Small intestine (tissue), 7 donors: ENCODE measurements at regions not wholly inside any gene's neighbourhood (a gene's known extent, or its start where the extent isn't known, plus 50 kb on each side); places are given as distances from the start of the nearest gene placed in this dataset.

Source experiments
- DNase-seq, 2 donors: peaks; one replicate each; pipeline versions ENCODE4 v3.0.0 to v3.0.0-alpha.2; 2013
- FAIRE-seq: peaks from 2 replicates; lab custom pipeline; 2012; peaks lifted over from hg19 to GRCh38; lab: Jason Lieb, UNC
- H3K27ac ChIP-seq, 3 donors: one replicate each; pipeline ENCODE4 v1.5.1; 2013; ENCODE audit warnings: low read length in 2 of 3, mild to moderate bottlenecking in 2 of 3, control low read depth in 1 of 3, inconsistent platforms in 1 of 3, low read depth in 1 of 3, moderate library complexity in 1 of 3
- H3K27me3 ChIP-seq, 3 donors: one replicate each; pipeline ENCODE4 v1.6.1; 2013; ENCODE audit warnings: low read length in 3 of 3, inconsistent platforms in 1 of 3; ENCODE audit not compliant: control insufficient read depth in 3 of 3, insufficient read depth in 3 of 3
- H3K36me3 ChIP-seq, 3 donors: one replicate each; pipeline ENCODE4 v1.6.1; 2013; ENCODE audit warnings: low read length in 3 of 3, inconsistent platforms in 1 of 3, low read depth in 1 of 3, mild to moderate bottlenecking in 1 of 3, moderate library complexity in 1 of 3; ENCODE audit not compliant: control insufficient read depth in 3 of 3, insufficient read depth in 2 of 3
- H3K4me1 ChIP-seq, 3 donors: one replicate each; pipeline ENCODE4 v1.6.1; 2013; ENCODE audit warnings: low read length in 2 of 3, inconsistent platforms in 1 of 3, low read depth in 1 of 3, mild to moderate bottlenecking in 1 of 3, moderate library complexity in 1 of 3; ENCODE audit not compliant: control insufficient read depth in 3 of 3, insufficient read depth in 2 of 3
- H3K4me3 ChIP-seq, 3 donors: one replicate each; pipeline ENCODE4 v1.5.1; 2013; ENCODE audit warnings: low read length in 3 of 3, control low read depth in 1 of 3, inconsistent platforms in 1 of 3, low read depth in 1 of 3, mild to moderate bottlenecking in 1 of 3, moderate library complexity in 1 of 3
- H3K9me3 ChIP-seq, 2 donors: one replicate each; pipeline ENCODE4 v1.6.1; 2013; ENCODE audit warnings: low read depth in 1 of 2, low read length in 1 of 2; ENCODE audit not compliant: control insufficient read depth in 2 of 2, insufficient read depth in 1 of 2
- WGBS, 3 donors: extraction: QIAGEN DNeasy Blood & Tissue Kit; methylation state at CpG; one replicate each; pipeline ENCODE4 v1.1.7; 2013; 5-methylcytosine and 5-hydroxymethylcytosine counted together
- donor health status: healthy with polysubstance abuse.
- donor health status: control.
- donor health status: control.
- donor health status: Bipolar disorder and iron deficiency.
- donor health status: healthy.

DNA sequence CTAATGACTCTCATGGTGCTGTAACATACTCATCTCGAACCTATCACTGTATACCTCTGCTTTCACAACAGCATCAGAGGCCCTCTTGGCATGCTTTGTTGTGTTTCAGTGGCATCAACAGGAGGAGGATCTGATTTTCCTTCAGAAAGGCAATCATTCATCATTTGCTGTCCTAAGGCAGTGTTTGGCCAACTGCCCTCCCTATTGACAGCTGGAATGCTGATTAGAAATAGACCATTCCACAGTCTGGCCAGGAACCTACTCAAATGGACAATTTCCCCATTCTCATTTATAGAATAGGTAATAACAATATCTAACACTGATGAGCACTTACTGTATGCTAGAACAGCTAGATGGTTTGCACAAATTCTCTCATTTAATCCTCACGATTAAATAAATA, 310.6 kb upstream of the PTBP2 start:
- DNase-seq (no peak), FAIRE-seq (no peak)
- WGBS, 3 donors, result 31 to 77% (median 50%) methylated on average over 2 of the region's 2 CpGs

DNA sequence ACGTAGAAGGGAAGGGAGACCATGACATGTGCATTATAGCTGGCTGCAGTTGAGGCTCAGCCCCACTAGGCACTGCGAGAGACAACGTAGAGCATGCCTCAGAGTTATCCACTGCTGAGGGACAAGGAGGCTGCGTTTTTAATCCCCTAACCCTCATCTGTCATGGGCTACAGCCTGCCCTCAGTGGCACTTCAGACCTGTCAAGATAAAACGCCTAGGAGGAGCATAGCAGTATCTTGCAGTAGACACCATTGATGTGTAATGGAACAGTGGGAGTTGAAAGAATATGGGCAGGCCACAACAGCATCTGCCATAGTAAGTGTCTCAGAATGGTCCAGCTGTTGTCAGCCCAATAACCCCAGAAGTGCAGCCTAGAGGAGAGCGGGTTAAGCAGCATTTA, 307.0 kb upstream of the PTBP2 start:
- no peak overlapping the region for H3K27ac ChIP-seq
- no peak overlapping the region for H3K4me3 ChIP-seq
- DNase-seq, result no peak
- WGBS, 3 donors, result 72 to 75% (median 73%) methylated on average over 6 of the region's 6 CpGs
- no peaks in the 10 kb centered on the region for H3K9me3 ChIP-seq
- H3K27me3 ChIP-seq, result no peaks in the 10 kb centered on the region
- FAIRE-seq, result no peak
- H3K4me1 ChIP-seq, result no peaks in the 10 kb centered on the region
- H3K36me3 ChIP-seq, result no peaks in the 10 kb centered on the region

More for the DNA sequence above, 310.6 kb upstream of the PTBP2 start:
- H3K27ac ChIP-seq, result no peak overlapping the region
- H3K4me3 ChIP-seq, result no peak overlapping the region
- no peaks in the 10 kb centered on the region for H3K36me3 ChIP-seq
- H3K27me3 ChIP-seq, result no peaks in the 10 kb centered on the region
- H3K9me3 ChIP-seq, result no peaks in the 10 kb centered on the region
- H3K4me1 ChIP-seq, result no peaks in the 10 kb centered on the region

DNA sequence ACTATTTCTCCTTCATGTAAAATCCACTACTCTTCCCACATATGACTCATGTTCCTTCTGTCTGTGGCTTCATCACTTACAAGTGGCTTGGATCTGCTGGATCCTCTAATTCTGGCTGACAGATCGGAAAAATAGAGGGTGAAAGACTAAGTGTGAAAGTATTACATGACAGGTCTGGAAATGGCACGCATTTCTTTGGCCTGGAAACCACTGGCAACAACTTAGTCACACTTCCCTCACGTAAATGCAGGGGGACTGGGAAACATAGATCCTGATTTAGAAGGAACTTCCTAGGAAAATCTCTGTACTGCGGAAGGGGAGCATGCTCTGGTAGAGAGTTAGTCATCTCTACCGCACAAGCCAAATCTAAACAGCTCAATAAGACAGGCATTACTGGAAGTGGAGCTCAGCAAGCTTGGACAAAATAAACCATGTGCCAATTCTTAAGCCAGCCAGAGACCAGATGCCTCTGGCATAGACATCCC, 305.4 kb upstream of the PTBP2 start:
- DNase-seq (no peak), FAIRE-seq (no peak)
- WGBS, 3 donors, result 62 to 87% (median 85%) methylated on average over 5 of the region's 5 CpGs
- Histone ChIP-seq H3K9me3 (no peaks in the 10 kb centered on the region), H3K36me3 (no peaks in the 10 kb centered on the region), H3K4me1 (no peaks in the 10 kb centered on the region), H3K4me3 (no peak overlapping the region), H3K27ac (peak overlapping the region in 1 of 3 donors; percentile 19), H3K27me3 (no peaks in the 10 kb centered on the region)

DNA sequence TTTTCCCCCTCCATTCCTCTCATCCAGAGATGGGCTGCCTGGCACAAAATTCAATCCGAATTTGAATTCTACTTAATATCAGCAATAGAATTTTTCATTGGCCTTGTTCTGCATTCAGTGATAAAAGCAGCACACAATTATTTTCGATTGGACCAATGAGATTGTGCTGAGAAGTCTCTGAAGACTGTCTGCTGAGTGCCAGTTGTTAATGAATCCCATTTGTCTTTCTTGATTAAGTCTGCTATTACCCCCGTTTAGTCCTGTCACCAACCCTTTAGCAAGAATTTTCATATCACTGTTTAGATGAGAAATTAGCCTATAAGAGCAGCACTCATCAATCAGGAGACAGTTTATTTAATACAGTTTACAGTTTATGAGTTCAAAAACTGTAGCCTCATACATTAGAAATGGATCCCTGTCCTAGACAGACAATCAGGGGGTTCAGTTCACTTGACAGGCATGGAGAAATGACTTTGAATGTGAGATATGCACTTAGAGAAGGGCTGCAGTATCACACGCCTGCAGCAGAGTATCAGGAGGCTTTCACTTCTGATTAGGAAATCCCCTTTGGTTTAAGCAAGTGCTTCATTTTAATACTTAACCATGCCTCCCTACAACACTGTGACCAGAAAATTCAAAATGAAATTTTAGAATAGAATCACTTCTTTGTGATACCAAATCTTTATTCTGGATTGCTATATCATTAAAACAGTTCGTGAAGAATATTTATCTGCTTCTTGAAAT, 304.7 kb upstream of the PTBP2 start:
- Histone ChIP-seq H3K27me3 (no peaks in the 10 kb centered on the region), H3K9me3 (no peaks in the 10 kb centered on the region), H3K4me3 (no peak overlapping the region), H3K36me3 (no peaks in the 10 kb centered on the region), H3K4me1 (no peaks in the 10 kb centered on the region), H3K27ac (no peak overlapping the region)
- no peak for DNase-seq
- no peak for FAIRE-seq
- WGBS, 3 donors, result 49 to 52% (median 52%) methylated on average over 5 of the region's 5 CpGs

DNA sequence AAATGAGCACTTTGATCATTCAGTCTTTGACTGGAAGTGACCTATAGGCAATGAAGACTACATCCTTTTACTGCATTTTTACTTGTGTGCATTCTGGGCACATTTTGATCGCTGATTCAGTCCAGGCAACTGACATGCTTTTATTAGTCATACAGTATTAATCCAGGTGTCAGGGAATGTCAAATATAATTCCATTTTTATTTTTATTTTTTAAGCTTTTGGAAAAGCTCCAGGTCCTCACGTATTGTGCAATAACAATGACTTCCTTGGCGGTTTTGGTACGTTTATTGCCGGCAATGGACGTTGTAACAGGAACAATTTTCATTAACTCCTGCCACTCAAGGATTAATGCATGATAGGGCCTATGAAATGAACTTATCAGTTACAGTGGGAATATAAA, 302.6 kb upstream of the PTBP2 start:
- no peak overlapping the region for H3K4me3 ChIP-seq
- H3K27me3 ChIP-seq, result no peaks in the 10 kb centered on the region
- H3K27ac ChIP-seq, result no peak overlapping the region
- H3K9me3 ChIP-seq, result no peaks in the 10 kb centered on the region
- FAIRE-seq (no peak), DNase-seq (no peak)
- H3K36me3 ChIP-seq, result no peaks in the 10 kb centered on the region
- no peaks in the 10 kb centered on the region for H3K4me1 ChIP-seq
- 36 to 59% (median 57%) methylated on average over 6 of the region's 6 CpGs for WGBS, 3 donors

DNA sequence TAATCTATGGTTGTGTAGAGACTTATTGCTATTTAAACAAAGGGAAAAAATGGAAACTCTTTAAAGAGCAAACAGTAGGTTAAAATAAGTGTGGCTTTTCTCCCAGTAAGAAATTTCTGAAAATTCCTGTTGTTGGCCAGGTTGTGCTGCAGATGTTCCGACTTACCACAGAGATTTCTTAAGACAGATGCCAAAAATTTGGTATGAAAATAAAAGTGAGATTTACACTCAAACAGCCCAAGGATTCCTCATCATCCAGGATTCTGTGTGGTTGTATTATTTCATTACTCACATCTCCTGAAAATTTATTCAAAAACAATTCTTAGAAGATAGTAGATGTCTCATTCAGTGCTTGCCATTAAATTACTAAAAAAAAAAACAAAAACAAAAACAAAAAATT, 296.7 kb upstream of the PTBP2 start:
- Histone ChIP-seq H3K4me1 (no peaks in the 10 kb centered on the region), H3K27me3 (no peaks in the 10 kb centered on the region), H3K9me3 (no peaks in the 10 kb centered on the region), H3K36me3 (no peaks in the 10 kb centered on the region), H3K4me3 (no peak overlapping the region), H3K27ac (no peak overlapping the region)
- 58 to 79% (median 75%) methylated on average over 1 of the region's 1 CpG for WGBS, 3 donors
- no peak for DNase-seq
- FAIRE-seq, result no peak

DNA sequence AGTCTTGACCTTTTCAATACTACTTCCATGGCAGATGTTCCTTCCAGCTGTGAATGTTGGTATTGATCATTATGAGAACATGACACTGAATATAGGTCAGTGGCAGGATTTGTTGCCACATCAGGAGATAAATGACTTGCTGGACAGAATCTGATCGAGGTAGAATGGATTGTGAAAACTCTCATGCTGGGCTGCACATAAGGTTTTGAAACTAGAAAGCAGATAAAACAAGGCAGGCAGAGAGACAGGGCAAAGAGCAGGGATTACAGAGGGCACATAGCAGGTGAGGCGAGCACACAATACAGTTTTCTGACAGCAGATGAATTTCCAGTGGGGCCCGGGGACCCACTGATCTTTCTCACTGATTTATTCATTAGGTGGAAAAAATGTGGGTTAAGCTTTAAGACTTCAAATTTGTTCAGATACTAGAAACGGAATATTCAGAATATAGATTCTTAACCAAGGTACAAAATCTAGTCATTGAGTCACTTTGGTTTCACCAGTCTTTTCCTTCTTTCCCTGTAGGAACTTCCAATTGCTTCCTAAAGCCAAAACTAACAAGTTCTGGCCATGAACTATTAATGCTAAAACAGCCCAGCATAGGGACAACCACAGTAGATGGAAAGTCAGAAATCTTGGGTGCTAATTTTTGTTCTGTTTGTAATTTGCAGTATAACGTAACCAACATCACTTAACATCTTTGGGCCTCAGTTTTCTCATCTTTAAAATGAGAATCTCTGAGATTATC, 296.0 kb upstream of the PTBP2 start:
- no peak for FAIRE-seq
- Histone ChIP-seq H3K27ac (no peak overlapping the region), H3K4me1 (no peaks in the 10 kb centered on the region)

DNA sequence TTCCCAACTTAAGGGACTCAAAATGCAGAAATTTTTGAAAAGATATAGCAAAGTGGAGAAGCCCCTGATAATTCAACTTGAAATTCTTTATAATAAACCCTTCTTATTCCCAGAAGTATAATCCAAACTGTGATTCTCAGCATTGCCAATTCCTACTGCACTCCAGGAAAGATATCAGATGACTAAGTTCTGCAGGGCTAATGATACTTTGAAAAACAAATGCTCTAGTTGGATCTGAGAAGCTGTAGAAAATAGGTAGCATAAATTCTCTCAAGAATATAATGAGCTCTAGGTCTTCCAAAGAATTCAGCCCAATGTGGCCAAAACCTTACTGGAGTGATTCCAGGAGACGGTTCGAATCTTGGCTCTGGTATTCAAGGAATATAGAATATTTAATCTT, 294.0 kb upstream of the PTBP2 start:
- Histone ChIP-seq H3K27ac (no peak overlapping the region), H3K27me3 (no peaks in the 10 kb centered on the region), H3K9me3 (no peaks in the 10 kb centered on the region), H3K4me1 (no peaks in the 10 kb centered on the region), H3K4me3 (no peak overlapping the region), H3K36me3 (no peaks in the 10 kb centered on the region)
- DNase-seq (no peak), FAIRE-seq (no peak)
- WGBS, 3 donors, result 72 to 92% (median 88%) methylated on average over 2 of the region's 2 CpGs

More for the DNA sequence above, 296.0 kb upstream of the PTBP2 start:
- Histone ChIP-seq H3K27me3 (no peaks in the 10 kb centered on the region), H3K9me3 (no peaks in the 10 kb centered on the region), H3K36me3 (no peaks in the 10 kb centered on the region), H3K4me3 (no peak overlapping the region)
- DNase-seq, result no peak
- 45 to 74% (median 51%) methylated on average over 5 of the region's 5 CpGs for WGBS, 3 donors
